ENCODE measurements at regions not wholly inside any gene's neighbourhood (a gene's known extent, or its start where the extent isn't known, plus 50 kb on each side); places are given as distances from the start of the nearest gene placed in this dataset.
"Not testable (repeated sequence)": the region's sequence is repeated elsewhere in the genome, so short reads cannot be mapped to it uniquely, and the experiment has no call there.

DNA sequence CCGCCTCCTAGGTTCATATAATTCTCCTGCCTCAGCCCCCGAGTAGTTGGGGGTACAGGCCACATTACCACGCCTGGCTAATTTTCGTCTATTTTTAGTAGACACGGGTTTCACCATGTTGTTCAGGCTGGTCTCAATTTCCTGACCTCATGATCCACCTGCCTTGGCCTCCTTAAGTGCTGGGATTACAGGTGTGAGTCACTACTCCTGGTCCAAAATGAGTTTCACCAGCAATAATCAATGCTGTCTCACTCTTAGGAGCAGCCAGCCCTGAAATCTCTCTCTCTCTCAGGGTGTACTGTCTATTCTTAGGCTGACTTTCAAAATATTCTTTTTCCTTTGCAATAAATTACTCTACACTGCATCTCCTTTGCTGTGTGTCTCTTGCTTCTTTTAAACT is 177.5 kb upstream of the HSFY2 start:
- DNase-seq (ENCODE audit: low read depth, low spot score): no peak

GRCh38 chrY:18936831-18937230 is 163.3 kb upstream of the HSFY2 start:
- no peak for DNase-seq (ENCODE audit: low read depth, low spot score)

GRCh38 chrY:18919256-18919655 is 145.7 kb upstream of the HSFY2 start:
- no peak for DNase-seq (ENCODE audit: low read depth, low spot score)

GRCh38 chrY:18912846-18913245 is 139.3 kb upstream of the HSFY2 start:
- no peak for DNase-seq (ENCODE audit: low read depth, low spot score)

GRCh38 chrY:18909846-18910245 is 136.3 kb upstream of the HSFY2 start:
- no peak for DNase-seq (ENCODE audit: low read depth, low spot score)

- DNase-seq (ENCODE audit: low read depth, low spot score): not testable (repeated sequence)
Observed at GRCh38 chrY:18906198-18906597, 132.7 kb upstream of the HSFY2 start.

- no peak for DNase-seq (ENCODE audit: low read depth, low spot score)
Observed at GRCh38 chrY:18904296-18904695, 130.8 kb upstream of the HSFY2 start.

- no peak for DNase-seq (ENCODE audit: low read depth, low spot score)
Observed at GRCh38 chrY:18891994-18892393, 118.5 kb upstream of the HSFY2 start.

GRCh38 chrY:18889548-18889947 is 116.0 kb upstream of the HSFY2 start:
- DNase-seq (ENCODE audit: low read depth, low spot score): no peak

- no peak for DNase-seq (ENCODE audit: low read depth, low spot score)
Observed at GRCh38 chrY:18884748-18885147, 111.2 kb upstream of the HSFY2 start.

- not testable (repeated sequence) for DNase-seq (ENCODE audit: low read depth, low spot score)
Observed at GRCh38 chrY:18869145-18869544, 95.6 kb upstream of the HSFY2 start.

DNA sequence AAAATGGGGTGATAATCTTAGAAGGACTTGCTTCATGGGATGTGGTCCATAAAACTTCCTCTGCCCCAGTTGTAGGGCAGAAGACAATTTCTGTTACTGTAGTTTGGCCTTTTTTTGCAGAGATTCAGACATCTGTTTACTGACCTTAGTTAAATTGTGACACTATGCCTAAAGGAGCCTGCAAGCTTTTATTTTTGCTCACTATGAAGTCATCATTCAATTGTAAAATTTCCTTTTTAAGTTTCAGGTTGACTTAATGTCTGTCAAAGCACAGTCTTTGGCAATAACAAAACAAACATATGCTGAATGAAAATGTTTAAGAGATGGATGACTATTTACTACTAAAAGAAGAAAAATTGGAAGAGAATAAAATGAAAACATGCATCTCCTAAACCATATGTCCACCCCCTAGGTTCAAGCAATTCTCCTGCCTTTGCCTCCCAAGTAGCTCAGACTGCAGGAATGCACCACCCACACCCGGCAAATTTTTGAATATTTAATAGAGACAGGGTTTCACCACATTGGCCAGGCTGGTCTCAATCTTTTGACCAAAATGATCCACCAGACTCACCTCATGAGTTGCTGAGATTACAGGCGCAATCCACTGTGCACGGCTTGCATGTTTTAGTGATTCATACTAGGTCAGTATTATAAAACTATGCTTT is 93.5 kb upstream of the HSFY2 start:
- DNase-seq (ENCODE audit: low read depth, low spot score): not testable (repeated sequence)

- not testable (repeated sequence) for DNase-seq (ENCODE audit: low read depth, low spot score)
Observed at GRCh38 chrY:18860856-18861255, 87.3 kb upstream of the HSFY2 start.

DNA sequence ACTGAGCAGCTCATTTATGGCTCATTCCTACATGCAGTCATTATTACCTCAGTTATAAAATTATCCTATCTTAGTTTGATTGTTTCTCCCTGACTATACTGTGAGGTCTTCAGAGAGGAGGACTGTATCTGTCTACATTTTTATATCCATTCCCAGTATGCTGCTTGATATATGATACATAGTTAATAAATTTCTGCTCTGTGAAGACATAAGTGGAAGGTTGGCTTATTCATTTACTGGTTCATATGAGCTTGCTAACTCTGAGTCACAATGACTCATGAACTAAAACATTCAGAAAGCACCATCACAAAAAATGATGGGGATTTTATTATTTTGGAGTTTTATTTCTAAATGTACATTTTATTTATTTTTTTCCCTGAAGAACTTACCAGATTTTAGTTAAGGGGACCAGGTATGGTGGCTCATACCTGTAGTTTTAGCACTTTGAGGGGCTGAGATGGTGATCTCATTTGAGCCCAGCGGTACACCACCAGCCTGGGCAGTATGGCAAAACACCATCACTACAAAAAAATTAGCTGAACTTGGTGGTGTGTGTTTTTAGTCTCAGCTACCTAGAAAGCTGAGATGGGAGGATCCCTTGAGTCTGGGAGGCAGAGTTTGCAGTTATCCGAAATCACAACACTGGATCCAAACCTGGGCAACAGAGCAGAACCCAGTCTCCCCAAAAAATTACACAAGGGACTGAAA is 85.1 kb upstream of the HSFY2 start:
- DNase-seq (ENCODE audit: low read depth, low spot score): not testable (repeated sequence)

GRCh38 chrY:18855184-18855583 is 81.6 kb upstream of the HSFY2 start:
- DNase-seq (ENCODE audit: low read depth, low spot score): not testable (repeated sequence)

GRCh38 chrY:18853323-18853722 is 79.8 kb upstream of the HSFY2 start:
- DNase-seq (ENCODE audit: low read depth, low spot score): not testable (repeated sequence)

- not testable (repeated sequence) for DNase-seq (ENCODE audit: low read depth, low spot score)
Observed at GRCh38 chrY:18836643-18837042, 63.1 kb upstream of the HSFY2 start.
